GM21723 (cell line): ENCODE measurements at regions not wholly inside any gene's neighbourhood (a gene's known extent, or its start where the extent isn't known, plus 50 kb on each side); places are given as distances from the start of the nearest gene placed in this dataset.
"Not testable (repeated sequence)": the region's sequence is repeated elsewhere in the genome, so short reads cannot be mapped to it uniquely, and the experiment has no call there.

Experiments used
- ATAC-seq: cut with Tn5 transposase; IDR thresholded peaks from one replicate; pipeline ENCODE4 v1.9.1; 2021; ENCODE audit warnings: mild to moderate bottlenecking, moderate library complexity; ENCODE audit not compliant: unreplicated experiment

GRCh38 chr18:76721207-76721996, 101.0 kb upstream of the ZNF236 start:
- no peak for ATAC-seq

- no peak for ATAC-seq
Measured at GRCh38 chr18:76720683-76721082, 101.7 kb upstream of the ZNF236 start.

- ATAC-seq = no peak
Measured at GRCh38 chr18:76715012-76715610, 107.2 kb upstream of the ZNF236 start.

- ATAC-seq = no peak
Measured at GRCh38 chr18:76713432-76713831, 108.9 kb upstream of the ZNF236 start.

- ATAC-seq = no peak
Measured at GRCh38 chr18:76712511-76713140, 109.7 kb upstream of the ZNF236 start.

GRCh38 chr18:76710646-76711520, 111.5 kb upstream of the ZNF236 start:
- ATAC-seq = no peak

- ATAC-seq = peak; percentile 84
Measured at GRCh38 chr18:76709659-76710645, 112.4 kb upstream of the ZNF236 start.

- ATAC-seq = no peak
Measured at GRCh38 chr18:76708722-76709353, 113.5 kb upstream of the ZNF236 start.

- no peak for ATAC-seq
Measured at GRCh38 chr18:76708071-76708721, 114.2 kb upstream of the ZNF236 start.

GRCh38 chr18:76707534-76707933, 114.8 kb upstream of the ZNF236 start:
- ATAC-seq = no peak

- ATAC-seq = not testable (repeated sequence)
Measured at GRCh38 chr18:76704589-76704988, 117.8 kb upstream of the ZNF236 start.

- ATAC-seq = no peak
Measured at GRCh38 chr18:76699923-76700322, 122.4 kb upstream of the ZNF236 start.

- ATAC-seq = no peak
Measured at GRCh38 chr18:76697441-76697901, 124.9 kb upstream of the ZNF236 start.

GRCh38 chr18:76691800-76692199, 130.6 kb upstream of the ZNF236 start:
- ATAC-seq = no peak

- no peak for ATAC-seq
Measured at GRCh38 chr18:76689646-76690264, 132.6 kb upstream of the ZNF236 start.

- no peak for ATAC-seq
Measured at GRCh38 chr18:76688724-76689472, 133.5 kb upstream of the ZNF236 start.

- ATAC-seq = peak; percentile 58
Measured at GRCh38 chr18:76687304-76687962, 134.9 kb upstream of the ZNF236 start.
